ENCODE measurements at regions not wholly inside any gene's neighbourhood (a gene's known extent, or its start where the extent isn't known, plus 50 kb on each side); places are given as distances from the start of the nearest gene placed in this dataset.

DNA sequence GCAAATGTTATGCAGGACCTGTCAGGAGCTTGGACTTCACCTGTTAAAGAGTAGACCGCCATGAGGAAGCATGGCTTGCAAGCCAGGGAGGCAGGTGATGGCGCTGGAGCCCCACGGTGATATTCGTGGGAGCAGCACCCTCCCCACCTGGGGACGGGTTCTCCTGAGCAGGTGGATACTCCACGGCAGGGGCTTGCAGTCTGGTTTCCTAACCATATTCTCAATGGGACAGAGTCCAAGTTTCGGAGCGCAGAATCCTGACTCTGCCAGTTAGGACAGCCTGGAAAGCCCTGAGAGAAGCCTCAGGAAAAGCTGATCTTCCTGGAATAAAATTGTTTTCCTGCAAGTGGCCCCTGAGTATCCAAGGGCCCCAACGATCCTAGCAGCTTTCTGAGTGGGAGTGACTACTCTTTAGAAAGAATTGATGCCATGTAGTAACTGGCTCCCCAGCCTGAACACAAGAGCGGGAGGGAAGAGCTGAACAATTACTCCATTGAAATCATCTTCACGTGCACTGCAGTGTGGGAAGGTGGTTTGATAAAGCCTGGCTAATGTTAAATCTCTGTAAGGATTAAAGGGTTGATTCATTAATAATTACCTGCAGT, 146.3 kb upstream of the RAB4A start:
- peaks cover 12% of the 10 kb centered on the region for H3K4me1 Mint-ChIP-seq
- H3K9me3 Mint-ChIP-seq, result peaks cover 3% of the 10 kb centered on the region; the same call in 1 of the 3 replicates
- DNase-seq (ENCODE audit: low spot score), result no peak
- Histone ChIP-seq H3K4me2 (no peak overlapping the region), H3K4me3 (no peak overlapping the region), H3K79me2 (replicated peaks; ENCODE audit: insufficient read depth) (no peaks in the 10 kb centered on the region), H3K27ac (ENCODE audit: low read depth) (no peak overlapping the region), H3K27me3 (ENCODE audit: insufficient read depth) (no peaks in the 10 kb centered on the region), H3K9me2 (ENCODE audit: insufficient read depth) (no peaks in the 10 kb centered on the region), H3F3A (replicated peaks; ENCODE audit: low read depth) (no peaks in the 10 kb centered on the region), H3K4me1 (ENCODE audit: insufficient read depth) (peaks cover 3% of the 10 kb centered on the region), H2AFZ (no peak overlapping the region), H3K36me3 (ENCODE audit: insufficient read depth) (no peaks in the 10 kb centered on the region), H4K20me1 (replicated peaks; ENCODE audit: insufficient read depth) (no peaks in the 10 kb centered on the region)
- TF ChIP-seq ZNF114 (CRISPR knock-in tag; IDR thresholded peaks at IDR 0.05), result no peak
- TF ChIP-seq, protein P1, sequence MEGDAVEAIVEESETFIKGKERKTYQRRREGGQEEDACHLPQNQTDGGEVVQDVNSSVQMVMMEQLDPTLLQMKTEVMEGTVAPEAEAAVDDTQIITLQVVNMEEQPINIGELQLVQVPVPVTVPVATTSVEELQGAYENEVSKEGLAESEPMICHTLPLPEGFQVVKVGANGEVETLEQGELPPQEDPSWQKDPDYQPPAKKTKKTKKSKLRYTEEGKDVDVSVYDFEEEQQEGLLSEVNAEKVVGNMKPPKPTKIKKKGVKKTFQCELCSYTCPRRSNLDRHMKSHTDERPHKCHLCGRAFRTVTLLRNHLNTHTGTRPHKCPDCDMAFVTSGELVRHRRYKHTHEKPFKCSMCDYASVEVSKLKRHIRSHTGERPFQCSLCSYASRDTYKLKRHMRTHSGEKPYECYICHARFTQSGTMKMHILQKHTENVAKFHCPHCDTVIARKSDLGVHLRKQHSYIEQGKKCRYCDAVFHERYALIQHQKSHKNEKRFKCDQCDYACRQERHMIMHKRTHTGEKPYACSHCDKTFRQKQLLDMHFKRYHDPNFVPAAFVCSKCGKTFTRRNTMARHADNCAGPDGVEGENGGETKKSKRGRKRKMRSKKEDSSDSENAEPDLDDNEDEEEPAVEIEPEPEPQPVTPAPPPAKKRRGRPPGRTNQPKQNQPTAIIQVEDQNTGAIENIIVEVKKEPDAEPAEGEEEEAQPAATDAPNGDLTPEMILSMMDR (conservative IDR thresholded peaks at IDR 0.05; ENCODE audit: low read depth in 2 of 2), result peak in 1 of 2 experiments; percentile 58; a peak in 2 of 4 replicates
- H3K27ac Mint-ChIP-seq, result no peak overlapping the region
- H3K36me3 Mint-ChIP-seq (ENCODE audit: low read depth), result no peaks in the 10 kb centered on the region
- H3K27me3 Mint-ChIP-seq (ENCODE audit: insufficient read depth, low read depth, poor library complexity), result peaks cover 4% of the 10 kb centered on the region
- ATAC-seq, result no peak; the same call in 2 of the 3 replicates
- H3K4me3 Mint-ChIP-seq, result no peak overlapping the region

DNA sequence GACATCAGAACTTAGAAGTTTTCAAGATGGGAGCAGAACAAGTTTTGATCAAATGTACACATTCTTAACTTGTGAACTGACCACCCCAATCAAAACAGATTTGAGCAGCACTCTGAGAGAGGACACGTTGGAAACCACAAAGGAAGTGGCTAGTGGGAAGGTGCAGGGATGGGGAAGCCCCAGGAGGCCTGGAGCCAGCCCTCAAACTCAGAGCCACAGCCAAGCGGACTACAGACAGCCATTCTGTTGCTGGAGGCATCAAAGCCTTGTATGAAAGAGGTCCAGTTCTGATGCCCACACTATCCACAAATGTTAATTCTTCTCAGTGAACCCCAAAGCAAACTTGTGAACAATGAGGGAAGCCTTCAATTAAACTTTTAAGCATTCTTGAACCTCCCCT, 143.6 kb upstream of the RAB4A start:
- Histone ChIP-seq H3K4me2 (no peak overlapping the region), H3K4me3 (no peak overlapping the region), H3K9me2 (ENCODE audit: insufficient read depth) (0 out of 2 replicates have a peak, but pooled peaks cover 2% of the 10 kb centered on the region), H2AFZ (peak overlapping the region; percentile 3; the same call in 1 of the 2 replicates), H3K27ac (ENCODE audit: low read depth) (no peak overlapping the region), H3K79me2 (replicated peaks; ENCODE audit: insufficient read depth) (no peaks in the 10 kb centered on the region), H4K20me1 (replicated peaks; ENCODE audit: insufficient read depth) (no peaks in the 10 kb centered on the region), H3K27me3 (ENCODE audit: insufficient read depth) (no peaks in the 10 kb centered on the region), H3K4me1 (ENCODE audit: insufficient read depth) (no peaks in the 10 kb centered on the region; the same call in 1 of the 2 replicates), H3F3A (replicated peaks; ENCODE audit: low read depth) (no peaks in the 10 kb centered on the region), H3K36me3 (ENCODE audit: insufficient read depth) (no peaks in the 10 kb centered on the region)
- H3K27me3 Mint-ChIP-seq (ENCODE audit: insufficient read depth, low read depth, poor library complexity), result peaks cover 3% of the 10 kb centered on the region
- H3K36me3 Mint-ChIP-seq (ENCODE audit: low read depth), result no peaks in the 10 kb centered on the region
- TF ChIP-seq, protein P2, sequence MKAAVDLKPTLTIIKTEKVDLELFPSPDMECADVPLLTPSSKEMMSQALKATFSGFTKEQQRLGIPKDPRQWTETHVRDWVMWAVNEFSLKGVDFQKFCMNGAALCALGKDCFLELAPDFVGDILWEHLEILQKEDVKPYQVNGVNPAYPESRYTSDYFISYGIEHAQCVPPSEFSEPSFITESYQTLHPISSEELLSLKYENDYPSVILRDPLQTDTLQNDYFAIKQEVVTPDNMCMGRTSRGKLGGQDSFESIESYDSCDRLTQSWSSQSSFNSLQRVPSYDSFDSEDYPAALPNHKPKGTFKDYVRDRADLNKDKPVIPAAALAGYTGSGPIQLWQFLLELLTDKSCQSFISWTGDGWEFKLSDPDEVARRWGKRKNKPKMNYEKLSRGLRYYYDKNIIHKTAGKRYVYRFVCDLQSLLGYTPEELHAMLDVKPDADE (IDR thresholded peaks at IDR 0.05), result no peak
- no peak for TF ChIP-seq ZNF331 (CRISPR knock-in tag; IDR thresholded peaks at IDR 0.05; ENCODE audit: low read depth)
- TF ChIP-seq, protein P3, sequence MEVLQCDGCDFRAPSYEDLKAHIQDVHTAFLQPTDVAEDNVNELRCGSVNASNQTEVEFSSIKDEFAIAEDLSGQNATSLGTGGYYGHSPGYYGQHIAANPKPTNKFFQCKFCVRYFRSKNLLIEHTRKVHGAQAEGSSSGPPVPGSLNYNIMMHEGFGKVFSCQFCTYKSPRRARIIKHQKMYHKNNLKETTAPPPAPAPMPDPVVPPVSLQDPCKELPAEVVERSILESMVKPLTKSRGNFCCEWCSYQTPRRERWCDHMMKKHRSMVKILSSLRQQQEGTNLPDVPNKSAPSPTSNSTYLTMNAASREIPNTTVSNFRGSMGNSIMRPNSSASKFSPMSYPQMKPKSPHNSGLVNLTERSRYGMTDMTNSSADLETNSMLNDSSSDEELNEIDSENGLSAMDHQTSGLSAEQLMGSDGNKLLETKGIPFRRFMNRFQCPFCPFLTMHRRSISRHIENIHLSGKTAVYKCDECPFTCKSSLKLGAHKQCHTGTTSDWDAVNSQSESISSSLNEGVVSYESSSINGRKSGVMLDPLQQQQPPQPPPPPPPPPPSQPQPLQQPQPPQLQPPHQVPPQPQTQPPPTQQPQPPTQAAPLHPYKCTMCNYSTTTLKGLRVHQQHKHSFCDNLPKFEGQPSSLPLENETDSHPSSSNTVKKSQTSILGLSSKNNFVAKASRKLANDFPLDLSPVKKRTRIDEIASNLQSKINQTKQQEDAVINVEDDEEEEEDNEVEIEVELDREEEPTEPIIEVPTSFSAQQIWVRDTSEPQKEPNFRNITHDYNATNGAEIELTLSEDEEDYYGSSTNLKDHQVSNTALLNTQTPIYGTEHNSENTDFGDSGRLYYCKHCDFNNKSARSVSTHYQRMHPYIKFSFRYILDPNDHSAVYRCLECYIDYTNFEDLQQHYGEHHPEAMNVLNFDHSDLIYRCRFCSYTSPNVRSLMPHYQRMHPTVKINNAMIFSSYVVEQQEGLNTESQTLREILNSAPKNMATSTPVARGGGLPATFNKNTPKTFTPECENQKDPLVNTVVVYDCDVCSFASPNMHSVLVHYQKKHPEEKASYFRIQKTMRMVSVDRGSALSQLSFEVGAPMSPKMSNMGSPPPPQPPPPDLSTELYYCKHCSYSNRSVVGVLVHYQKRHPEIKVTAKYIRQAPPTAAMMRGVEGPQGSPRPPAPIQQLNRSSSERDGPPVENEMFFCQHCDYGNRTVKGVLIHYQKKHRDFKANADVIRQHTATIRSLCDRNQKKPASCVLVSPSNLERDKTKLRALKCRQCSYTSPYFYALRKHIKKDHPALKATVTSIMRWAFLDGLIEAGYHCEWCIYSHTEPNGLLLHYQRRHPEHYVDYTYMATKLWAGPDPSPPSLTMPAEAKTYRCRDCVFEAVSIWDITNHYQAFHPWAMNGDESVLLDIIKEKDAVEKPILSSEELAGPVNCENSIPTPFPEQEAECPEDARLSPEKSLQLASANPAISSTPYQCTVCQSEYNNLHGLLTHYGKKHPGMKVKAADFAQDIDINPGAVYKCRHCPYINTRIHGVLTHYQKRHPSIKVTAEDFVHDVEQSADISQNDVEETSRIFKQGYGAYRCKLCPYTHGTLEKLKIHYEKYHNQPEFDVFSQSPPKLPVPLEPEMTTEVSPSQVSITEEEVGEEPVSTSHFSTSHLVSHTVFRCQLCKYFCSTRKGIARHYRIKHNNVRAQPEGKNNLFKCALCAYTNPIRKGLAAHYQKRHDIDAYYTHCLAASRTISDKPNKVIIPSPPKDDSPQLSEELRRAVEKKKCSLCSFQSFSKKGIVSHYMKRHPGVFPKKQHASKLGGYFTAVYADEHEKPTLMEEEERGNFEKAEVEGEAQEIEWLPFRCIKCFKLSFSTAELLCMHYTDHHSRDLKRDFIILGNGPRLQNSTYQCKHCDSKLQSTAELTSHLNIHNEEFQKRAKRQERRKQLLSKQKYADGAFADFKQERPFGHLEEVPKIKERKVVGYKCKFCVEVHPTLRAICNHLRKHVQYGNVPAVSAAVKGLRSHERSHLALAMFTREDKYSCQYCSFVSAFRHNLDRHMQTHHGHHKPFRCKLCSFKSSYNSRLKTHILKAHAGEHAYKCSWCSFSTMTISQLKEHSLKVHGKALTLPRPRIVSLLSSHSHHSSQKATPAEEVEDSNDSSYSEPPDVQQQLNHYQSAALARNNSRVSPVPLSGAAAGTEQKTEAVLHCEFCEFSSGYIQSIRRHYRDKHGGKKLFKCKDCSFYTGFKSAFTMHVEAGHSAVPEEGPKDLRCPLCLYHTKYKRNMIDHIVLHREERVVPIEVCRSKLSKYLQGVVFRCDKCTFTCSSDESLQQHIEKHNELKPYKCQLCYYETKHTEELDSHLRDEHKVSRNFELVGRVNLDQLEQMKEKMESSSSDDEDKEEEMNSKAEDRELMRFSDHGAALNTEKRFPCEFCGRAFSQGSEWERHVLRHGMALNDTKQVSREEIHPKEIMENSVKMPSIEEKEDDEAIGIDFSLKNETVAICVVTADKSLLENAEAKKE (CRISPR knock-in tag; IDR thresholded peaks at IDR 0.05), result no peak
- TF ChIP-seq STAT1 (IDR thresholded peaks at IDR 0.05; ENCODE audit: unreplicated experiment), result no peak
- no peak for TF ChIP-seq EZH2 (IDR thresholded peaks at IDR 0.05; ENCODE audit: low read depth, unreplicated experiment)
- no peak for TF ChIP-seq CREB1 (CRISPR knock-in tag; IDR thresholded peaks at IDR 0.05; ENCODE audit: low read depth)
- TF ChIP-seq ZNF114 (CRISPR knock-in tag; IDR thresholded peaks at IDR 0.05), result no peak
- TF ChIP-seq, protein P1 (conservative IDR thresholded peaks at IDR 0.05; ENCODE audit: low read depth in 2 of 2), result no peak
- no peak for TF ChIP-seq POLR2AphosphoS5 (IDR thresholded peaks at IDR 0.05; ENCODE audit: low read depth)
- ATAC-seq (no peak), DNase-seq (ENCODE audit: low spot score) (no peak)
- H3K9me3 Mint-ChIP-seq, result no peaks in the 10 kb centered on the region
- H3K4me1 Mint-ChIP-seq, result peaks cover 10% of the 10 kb centered on the region
- H3K4me3 Mint-ChIP-seq, result no peak overlapping the region
- H3K27ac Mint-ChIP-seq, result no peak overlapping the region

All from GM23338 (cell line).